ENCODE measurements at regions not wholly inside any gene's neighbourhood (a gene's known extent, or its start where the extent isn't known, plus 50 kb on each side); places are given as distances from the start of the nearest gene placed in this dataset.

DNA sequence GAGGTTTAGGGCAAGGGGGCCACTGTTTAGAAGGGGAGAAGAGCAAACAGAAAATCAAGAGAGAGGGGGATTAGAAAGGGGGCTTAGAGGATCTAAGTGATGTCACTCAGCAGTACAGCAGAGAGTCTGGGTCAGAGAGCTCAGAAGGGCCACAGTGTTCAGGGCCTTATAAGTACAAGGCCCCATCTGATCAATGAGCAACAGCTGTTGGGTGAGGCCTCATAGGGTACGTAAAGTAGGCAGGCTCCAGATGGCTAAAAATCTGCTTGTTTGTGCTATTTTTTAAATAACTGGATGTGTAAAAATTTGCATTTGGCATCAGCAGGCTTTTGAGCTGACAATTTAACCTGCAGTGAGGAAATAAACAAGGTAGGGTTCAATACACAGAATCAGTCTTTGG is 149.8 kb downstream of the SH3BGRL2 start:
- no peak overlapping the region for H3K27ac Mint-ChIP-seq
- peaks cover 11% of the 10 kb centered on the region for H3K4me1 Mint-ChIP-seq (ENCODE audit: low read depth)
- ATAC-seq (replicated peaks in 1 of 2) (no peak), DNase-seq (no peak)
- peaks cover 20% of the 10 kb centered on the region for H3K27me3 Mint-ChIP-seq (ENCODE audit: low read depth)
- H3K4me3 Mint-ChIP-seq, result no peak overlapping the region
- H3K9me3 Mint-ChIP-seq, result no peaks in the 10 kb centered on the region
- no peaks in the 10 kb centered on the region for H3K36me3 Mint-ChIP-seq (ENCODE audit: insufficient read depth in 2 of 2)

DNA sequence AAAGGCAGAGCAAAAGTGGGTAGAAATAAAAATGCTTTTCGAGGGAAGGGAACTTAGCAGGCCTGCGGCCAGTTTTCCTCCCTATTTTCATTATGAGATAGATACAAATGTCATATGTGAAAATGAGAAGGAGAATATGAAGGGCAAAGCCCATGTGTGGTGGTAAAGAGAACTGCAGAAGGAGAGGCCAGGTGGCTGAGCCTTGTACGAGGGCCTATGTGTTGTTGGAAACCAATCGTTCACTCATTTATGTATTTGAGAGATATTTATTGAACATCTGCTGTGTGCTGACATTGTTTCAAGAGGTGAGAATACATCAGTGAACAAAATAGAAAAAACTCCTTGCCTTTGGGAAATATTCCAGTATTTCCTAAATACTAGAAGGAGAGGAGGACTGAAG is 147.7 kb downstream of the SH3BGRL2 start:
- H3K4me1 Mint-ChIP-seq (ENCODE audit: low read depth), result peaks cover 11% of the 10 kb centered on the region
- peaks cover 10% of the 10 kb centered on the region for H3K27me3 Mint-ChIP-seq (ENCODE audit: low read depth)
- ATAC-seq (replicated peaks in 1 of 2) (no peak), DNase-seq (no peak)
- no peak overlapping the region for H3K27ac Mint-ChIP-seq
- no peaks in the 10 kb centered on the region for H3K36me3 Mint-ChIP-seq (ENCODE audit: insufficient read depth in 2 of 2)
- no peak overlapping the region for H3K4me3 Mint-ChIP-seq
- no peaks in the 10 kb centered on the region for H3K9me3 Mint-ChIP-seq

DNA sequence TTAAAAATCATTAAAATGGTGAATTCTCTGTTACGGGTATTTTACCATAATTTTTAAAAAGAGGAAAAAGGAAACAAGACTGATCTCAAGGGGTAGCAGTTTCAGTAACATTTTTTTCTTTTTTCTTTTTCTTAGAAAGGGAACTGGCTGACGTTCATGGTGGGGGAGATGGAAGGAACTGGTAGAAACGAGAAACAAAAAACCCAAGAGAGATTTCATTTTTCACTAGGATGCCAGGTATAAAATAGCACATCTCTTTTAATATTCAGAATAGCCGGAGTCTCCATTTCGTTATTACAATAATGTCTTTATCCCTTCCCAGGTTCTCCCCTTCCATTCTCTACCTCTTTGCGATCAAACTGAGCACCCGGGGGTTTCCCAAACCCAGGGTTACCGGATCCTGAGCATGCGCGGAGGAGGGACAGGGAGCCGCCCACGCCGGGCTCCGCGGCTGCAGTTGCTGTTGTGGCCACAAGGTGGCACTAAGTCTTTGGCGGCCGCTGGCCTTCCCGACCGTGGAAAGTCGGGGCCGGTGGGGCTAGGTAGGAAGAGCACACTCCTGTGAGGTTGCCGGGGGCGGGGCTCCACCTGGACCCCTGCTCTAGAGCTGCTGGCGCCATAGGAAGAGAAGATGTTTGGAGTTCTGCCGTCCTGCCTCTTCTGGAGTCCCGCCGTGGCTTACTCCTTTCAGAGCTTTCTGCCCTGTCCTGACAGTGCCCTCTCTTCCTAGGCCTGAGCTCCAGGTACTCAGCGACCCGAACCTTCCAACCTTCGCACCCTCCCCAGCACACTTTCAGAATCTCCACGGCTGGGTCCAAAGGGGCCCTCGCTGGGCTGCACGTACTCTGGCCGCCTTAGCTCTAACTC is 146.8 kb downstream of the SH3BGRL2 start:
- Mint-ChIP-seq H3K27ac (peak overlapping the region; percentile 77), H3K9me3 (no peaks in the 10 kb centered on the region), H3K4me1 (ENCODE audit: low read depth) (peaks cover 11% of the 10 kb centered on the region), H3K27me3 (ENCODE audit: low read depth) (peaks cover 8% of the 10 kb centered on the region), H3K36me3 (ENCODE audit: insufficient read depth in 2 of 2) (no peaks in the 10 kb centered on the region), H3K4me3 (peak overlapping the region; percentile 81 to 84)
- peak; percentile 89 to 95 for DNase-seq
- peak; percentile 77 to 81 for ATAC-seq (replicated peaks in 1 of 2)

DNA sequence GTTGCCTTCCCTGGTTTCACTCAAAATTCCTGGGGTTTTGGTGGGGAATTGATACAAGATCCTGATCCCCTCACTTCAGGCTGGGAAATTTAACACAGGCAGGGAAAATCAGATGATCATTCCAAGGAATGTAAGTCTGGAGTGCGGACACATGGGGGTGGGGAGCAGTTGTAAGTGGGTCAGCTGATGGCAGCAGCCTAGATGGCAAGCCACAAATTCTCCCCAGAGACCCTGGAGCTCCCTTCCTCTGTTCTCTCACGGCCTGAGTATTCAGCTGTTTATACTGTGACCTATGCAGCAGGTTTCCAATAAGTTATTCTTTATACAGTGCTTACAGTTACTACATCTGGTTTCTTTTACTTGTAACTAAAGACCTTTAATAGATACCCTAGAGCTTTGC is 144.9 kb downstream of the SH3BGRL2 start:
- peaks cover 8% of the 10 kb centered on the region for H3K27me3 Mint-ChIP-seq (ENCODE audit: low read depth)
- no peak overlapping the region for H3K27ac Mint-ChIP-seq
- no peak overlapping the region for H3K4me3 Mint-ChIP-seq
- no peaks in the 10 kb centered on the region for H3K36me3 Mint-ChIP-seq (ENCODE audit: insufficient read depth in 2 of 2)
- no peaks in the 10 kb centered on the region for H3K9me3 Mint-ChIP-seq
- ATAC-seq (replicated peaks in 1 of 2) (no peak), DNase-seq (no peak)
- peaks cover 11% of the 10 kb centered on the region for H3K4me1 Mint-ChIP-seq (ENCODE audit: low read depth)

DNA sequence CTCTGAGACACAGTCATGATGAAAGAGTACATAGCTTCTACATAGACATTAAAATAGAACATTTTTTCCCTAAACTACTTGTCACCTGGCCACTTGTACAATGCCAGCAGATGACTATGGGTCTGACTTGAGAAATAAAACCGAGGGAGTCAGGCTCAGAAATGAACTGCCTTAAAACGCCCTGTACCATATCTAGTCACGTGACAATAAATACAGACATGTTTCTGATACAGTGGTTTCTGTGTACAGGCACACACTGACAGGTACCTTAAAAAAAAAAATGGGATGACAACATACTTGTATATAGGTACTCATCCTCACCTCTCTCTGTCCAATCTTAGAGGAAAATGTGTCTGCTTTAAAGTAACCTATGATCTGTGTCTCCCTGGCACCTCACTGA is 144.1 kb downstream of the SH3BGRL2 start:
- H3K4me3 Mint-ChIP-seq, result no peak overlapping the region
- no peaks in the 10 kb centered on the region for H3K36me3 Mint-ChIP-seq (ENCODE audit: insufficient read depth in 2 of 2)
- H3K9me3 Mint-ChIP-seq, result no peaks in the 10 kb centered on the region
- peaks cover 11% of the 10 kb centered on the region for H3K4me1 Mint-ChIP-seq (ENCODE audit: low read depth)
- no peak for DNase-seq
- peaks cover 8% of the 10 kb centered on the region for H3K27me3 Mint-ChIP-seq (ENCODE audit: low read depth)
- ATAC-seq (replicated peaks in 1 of 2), result no peak
- no peak overlapping the region for H3K27ac Mint-ChIP-seq

DNA sequence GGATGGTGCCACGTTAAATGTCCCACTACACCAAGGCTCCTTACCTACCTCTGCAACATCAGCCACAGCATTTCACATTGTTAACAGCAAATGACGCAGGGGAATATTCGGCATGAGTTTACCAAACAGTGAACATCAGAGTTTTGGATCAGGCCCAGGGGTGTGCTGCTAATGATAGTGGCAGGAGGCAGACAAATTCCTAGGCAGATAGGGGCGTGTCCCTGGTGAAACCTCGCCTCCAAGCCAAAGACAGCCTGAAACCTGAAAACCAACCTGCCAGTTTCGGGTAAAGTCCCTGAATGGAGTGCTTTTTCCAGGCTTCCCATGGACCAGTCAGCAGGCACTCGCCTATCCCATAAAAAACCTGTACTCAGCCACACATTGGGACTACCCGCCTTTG is 133.6 kb downstream of the SH3BGRL2 start:
- Mint-ChIP-seq H3K9me3 (peaks cover 4 to 7% of the 10 kb centered on the region in 2 donors), H3K4me3 (no peak overlapping the region), H3K36me3 (ENCODE audit: insufficient read depth in 2 of 2) (peaks cover 2 to 4% of the 10 kb centered on the region in 2 donors), H3K27me3 (ENCODE audit: low read depth) (peaks cover 29% of the 10 kb centered on the region), H3K4me1 (ENCODE audit: low read depth) (no peaks in the 10 kb centered on the region), H3K27ac (no peak overlapping the region)
- DNase-seq (no peak), ATAC-seq (replicated peaks in 1 of 2) (no peak)

DNA sequence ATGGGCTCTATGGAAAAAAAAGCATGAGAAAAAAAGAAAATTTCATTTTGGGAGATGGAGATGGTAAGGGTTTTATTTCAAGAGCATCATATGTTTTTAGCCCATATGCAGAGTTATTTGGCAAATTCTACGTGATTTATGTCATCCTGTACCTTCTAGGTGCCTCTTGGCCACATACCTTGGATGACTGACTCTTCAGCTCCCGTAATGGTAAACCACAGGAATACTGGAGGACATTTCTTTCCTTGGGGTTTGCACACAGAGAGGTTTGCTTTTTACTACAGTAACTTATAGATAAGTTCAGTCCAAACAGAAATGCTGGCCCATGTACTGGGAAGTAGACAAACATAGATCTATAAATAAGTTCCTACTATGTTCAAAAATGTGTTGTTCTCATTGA is 132.2 kb downstream of the SH3BGRL2 start:
- DNase-seq (no peak), ATAC-seq (replicated peaks in 1 of 2) (no peak)
- Mint-ChIP-seq H3K4me3 (no peak overlapping the region), H3K27me3 (ENCODE audit: low read depth) (peaks cover 32% of the 10 kb centered on the region), H3K4me1 (ENCODE audit: low read depth) (no peaks in the 10 kb centered on the region), H3K36me3 (ENCODE audit: insufficient read depth in 2 of 2) (no peaks in the 10 kb centered on the region), H3K27ac (no peak overlapping the region), H3K9me3 (peaks cover 0 to 4% of the 10 kb centered on the region in 2 donors)

DNA sequence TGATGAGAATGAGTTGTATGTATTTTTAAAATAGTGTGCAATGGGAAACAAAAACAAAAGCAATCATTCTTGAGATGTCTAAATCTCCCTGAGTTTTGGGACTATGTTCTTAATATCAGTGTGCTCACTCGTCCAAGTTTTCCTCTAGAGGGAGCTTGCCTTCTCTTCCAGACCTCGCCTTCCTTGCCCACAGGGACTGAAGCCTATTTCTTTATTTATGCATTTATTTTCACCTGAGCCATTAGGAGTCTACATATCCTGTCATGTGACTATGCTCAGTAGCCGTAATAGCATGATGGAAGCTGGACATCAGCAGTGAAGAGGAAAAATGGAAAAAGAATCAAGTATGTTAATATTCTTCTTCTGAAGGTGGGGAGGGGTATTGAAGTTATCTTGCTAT is 131.2 kb downstream of the SH3BGRL2 start:
- no peak overlapping the region for H3K27ac Mint-ChIP-seq
- H3K36me3 Mint-ChIP-seq (ENCODE audit: insufficient read depth in 2 of 2), result no peaks in the 10 kb centered on the region
- DNase-seq (no peak), ATAC-seq (replicated peaks in 1 of 2) (no peak)
- peaks cover 30% of the 10 kb centered on the region for H3K27me3 Mint-ChIP-seq (ENCODE audit: low read depth)
- no peaks in the 10 kb centered on the region for H3K4me1 Mint-ChIP-seq (ENCODE audit: low read depth)
- no peak overlapping the region for H3K4me3 Mint-ChIP-seq
- H3K9me3 Mint-ChIP-seq, result no peaks in the 10 kb centered on the region

DNA sequence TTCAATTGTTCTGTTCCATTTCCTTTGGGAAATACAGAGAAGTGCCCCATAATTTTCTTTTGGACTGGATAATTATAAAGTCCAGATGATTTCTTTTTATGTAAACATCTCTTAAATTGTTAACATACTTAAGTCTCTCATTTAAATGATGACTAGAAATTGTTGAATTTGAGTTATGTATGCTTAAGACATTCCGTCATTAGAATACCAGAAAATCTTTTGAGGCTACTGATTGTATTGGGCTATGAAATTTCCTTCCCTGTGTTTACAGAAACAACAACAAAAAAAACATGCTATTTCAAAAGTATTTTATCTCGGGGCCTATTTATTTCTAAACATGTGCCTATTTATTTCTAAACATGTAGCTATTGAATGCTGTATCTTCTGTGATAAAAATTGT is 125.4 kb downstream of the SH3BGRL2 start:
- ATAC-seq (replicated peaks in 1 of 2), result no peak
- H3K27me3 Mint-ChIP-seq (ENCODE audit: low read depth), result peaks cover 65% of the 10 kb centered on the region
- no peaks in the 10 kb centered on the region for H3K4me1 Mint-ChIP-seq (ENCODE audit: low read depth)
- DNase-seq, result no peak
- H3K4me3 Mint-ChIP-seq, result no peak overlapping the region
- no peaks in the 10 kb centered on the region for H3K9me3 Mint-ChIP-seq
- no peaks in the 10 kb centered on the region for H3K36me3 Mint-ChIP-seq (ENCODE audit: insufficient read depth in 2 of 2)
- H3K27ac Mint-ChIP-seq, result no peak overlapping the region

DNA sequence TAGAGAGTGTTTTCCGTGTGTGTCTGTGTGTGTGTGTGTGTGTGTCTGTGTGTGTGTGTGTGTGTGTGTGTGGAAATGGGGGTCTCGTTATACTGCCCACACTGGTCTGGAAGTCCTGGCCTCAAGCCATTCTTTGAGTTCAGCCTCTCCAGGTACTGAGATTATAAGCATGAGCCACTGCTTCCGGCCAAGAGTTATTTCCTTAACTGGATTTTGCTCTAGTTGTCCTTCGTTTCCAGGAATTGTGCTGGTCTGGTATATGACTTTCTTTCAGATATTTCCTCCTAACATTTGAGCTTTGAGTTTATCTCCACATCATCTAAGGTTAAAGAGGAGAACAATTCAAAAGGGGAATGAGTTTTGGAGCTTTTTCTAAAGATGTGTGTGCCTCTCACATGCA is 124.8 kb downstream of the SH3BGRL2 start:
- Mint-ChIP-seq H3K27ac (no peak overlapping the region), H3K9me3 (no peaks in the 10 kb centered on the region), H3K27me3 (ENCODE audit: low read depth) (peaks cover 70% of the 10 kb centered on the region), H3K4me3 (no peak overlapping the region), H3K4me1 (ENCODE audit: low read depth) (no peaks in the 10 kb centered on the region), H3K36me3 (ENCODE audit: insufficient read depth in 2 of 2) (no peaks in the 10 kb centered on the region)
- DNase-seq (no peak), ATAC-seq (replicated peaks in 1 of 2) (no peak)
